H9 (cell line): ENCODE measurements at regions not wholly inside any gene's neighbourhood (a gene's known extent, or its start where the extent isn't known, plus 50 kb on each side); places are given as distances from the start of the nearest gene placed in this dataset.

Source experiments
- DNase-seq: peaks from one replicate; pipeline ENCODE4 v3.0.0-alpha.2; 2017
- H2AFZ ChIP-seq: one replicate; pipeline ENCODE4 v1.6.1; 2013; ENCODE audit warnings: mild to moderate bottlenecking, low read length, control low read depth, moderate library complexity
- H2AK5ac ChIP-seq: 2 replicates; pipeline ENCODE4 v1.6.1; 2013; ENCODE audit warnings: low read length, control low read depth, mixed read lengths; ENCODE audit not compliant: insufficient read length
- H2BK120ac ChIP-seq: one replicate; pipeline ENCODE4 v1.6.1; 2013; ENCODE audit warnings: low read depth, mild to moderate bottlenecking, low read length, control low read depth, inconsistent platforms; ENCODE audit not compliant: poor library complexity, severe bottlenecking
- H2BK12ac ChIP-seq: 2 replicates; pipeline ENCODE4 v1.6.1; 2013; ENCODE audit warnings: low read length, control low read depth, mixed read lengths, low read depth; ENCODE audit not compliant: insufficient read length
- H2BK15ac ChIP-seq: 2 replicates; pipeline ENCODE4 v1.6.1; 2013; ENCODE audit warnings: low read depth, low read length, control low read depth
- H2BK20ac ChIP-seq: one replicate; pipeline ENCODE4 v1.6.1; 2013; ENCODE audit warnings: low read depth, mild to moderate bottlenecking, low read length, control low read depth, inconsistent platforms; ENCODE audit not compliant: poor library complexity, severe bottlenecking
- H2BK5ac ChIP-seq: 2 replicates; pipeline ENCODE4 v1.6.1; 2013; ENCODE audit warnings: low read length, control low read depth, mixed read lengths; ENCODE audit not compliant: insufficient read length
- H3K14ac ChIP-seq: 2 replicates; pipeline ENCODE4 v1.6.1; 2013; ENCODE audit warnings: low read length, control low read depth; ENCODE audit not compliant: insufficient read depth
- H3K18ac ChIP-seq: 2 replicates; pipeline ENCODE4 v1.6.1; 2013; ENCODE audit warnings: low read depth, mild to moderate bottlenecking, mixed read lengths, low read length, control low read depth; ENCODE audit not compliant: insufficient read length
- H3K23ac ChIP-seq: 2 replicates; pipeline ENCODE4 v1.6.1; 2013; ENCODE audit warnings: low read length, control low read depth, mixed read lengths, low read depth; ENCODE audit not compliant: insufficient read length
- H3K23me2 ChIP-seq: 2 replicates; pipeline ENCODE4 v1.6.1; 2013; ENCODE audit warnings: low read depth, mild to moderate bottlenecking, mixed read lengths, low read length, control low read depth; ENCODE audit not compliant: insufficient read length, poor library complexity, severe bottlenecking
- H3K27ac ChIP-seq: 2 replicates; pipeline ENCODE4 v1.5.1; 2013; ENCODE audit warnings: low read length, control low read depth, mixed read lengths, low read depth; ENCODE audit not compliant: insufficient read length
- H3K27me3 ChIP-seq: 2 replicates; pipeline ENCODE4 v1.6.1; 2013; ENCODE audit warnings: low read length, control low read depth, inconsistent platforms; ENCODE audit not compliant: insufficient read depth
- H3K4ac ChIP-seq: 2 replicates; pipeline ENCODE4 v1.6.1; 2013; ENCODE audit warnings: low read depth, mild to moderate bottlenecking, control low read depth, inconsistent platforms, low read length, moderate library complexity
- H3K4me1 ChIP-seq: 2 replicates; pipeline ENCODE4 v1.6.1; 2013; ENCODE audit warnings: low read length, control low read depth, inconsistent platforms; ENCODE audit not compliant: insufficient read depth
- H3K4me2 ChIP-seq: 2 replicates; pipeline ENCODE4 v1.6.1; 2013; ENCODE audit warnings: low read length, control low read depth, mixed read lengths; ENCODE audit not compliant: insufficient read length, insufficient read depth
- H3K56ac ChIP-seq: 2 replicates; pipeline ENCODE4 v1.6.1; 2013; ENCODE audit warnings: low read depth, mild to moderate bottlenecking, mixed read lengths, low read length, control low read depth; ENCODE audit not compliant: insufficient read length
- H3K79me1 ChIP-seq: 2 replicates; pipeline ENCODE4 v1.6.1; 2013; ENCODE audit warnings: low read depth, mild to moderate bottlenecking, moderate library complexity, low read length, control low read depth, inconsistent platforms; ENCODE audit not compliant: insufficient read depth, poor library complexity, severe bottlenecking
- H3K79me2 ChIP-seq: 2 replicates; pipeline ENCODE4 v1.6.1; 2013; ENCODE audit warnings: low read length, control low read depth, inconsistent platforms; ENCODE audit not compliant: insufficient read depth
- H3K9ac ChIP-seq: 2 replicates; pipeline ENCODE4 v1.6.1; 2013; ENCODE audit warnings: low read length, control low read depth, mixed read lengths; ENCODE audit not compliant: insufficient read length; ENCODE audit errors: extremely low read depth
- H3K9me3 ChIP-seq: one replicate; pipeline ENCODE4 v1.6.1; 2013; ENCODE audit warnings: low read depth, low read length, inconsistent platforms; ENCODE audit not compliant: control insufficient read depth
- H3T11ph ChIP-seq: one replicate; pipeline ENCODE4 v1.6.1; 2013; ENCODE audit warnings: mild to moderate bottlenecking, low read length, control low read depth, inconsistent platforms
- H4K20me1 ChIP-seq: one replicate; pipeline ENCODE4 v1.6.1; 2013; ENCODE audit not compliant: control insufficient read depth, insufficient read length, insufficient read depth
- H4K5ac ChIP-seq: 2 replicates; pipeline ENCODE4 v1.6.1; 2013; ENCODE audit warnings: low read depth, mild to moderate bottlenecking, mixed read lengths, low read length, control low read depth; ENCODE audit not compliant: insufficient read length
- H4K8ac ChIP-seq: replicated peaks from 2 replicates; pipeline ENCODE4 v1.6.1; 2013; ENCODE audit warnings: low read length, control low read depth, mixed read lengths, low read depth; ENCODE audit not compliant: insufficient read length
- H4K91ac ChIP-seq: 2 replicates; pipeline ENCODE4 v1.6.1; 2013; ENCODE audit warnings: low read depth, mild to moderate bottlenecking, moderate library complexity, mixed read lengths, low read length, control low read depth; ENCODE audit not compliant: insufficient read length
- H3K27ac Mint-ChIP-seq, 3 experiments: 2 replicates in 2 of 3; 3 replicates in 1 of 3; pipeline ENCODE4 v1.8.0; 2020 to 2021; ENCODE audit warnings: mixed read lengths in 3 of 3, mild to moderate bottlenecking in 1 of 3, moderate library complexity in 1 of 3
- H3K27me3 Mint-ChIP-seq: 2 replicates; pipeline ENCODE4 v1.8.0; 2021; ENCODE audit warnings: low read depth, mild to moderate bottlenecking, moderate library complexity, mixed read lengths
- H3K36me3 Mint-ChIP-seq, 3 experiments: 2 replicates in 2 of 3; 3 replicates in 1 of 3; pipeline ENCODE4 v1.8.0; 2020 to 2021; ENCODE audit warnings: low read depth in 3 of 3, mixed read lengths in 3 of 3; ENCODE audit not compliant: insufficient read depth in 1 of 3
- H3K4me1 Mint-ChIP-seq, 2 experiments: 2 replicates each; pipeline ENCODE4 v1.8.0; 2020; ENCODE audit warnings: mixed read lengths in 2 of 2
- H3K4me3 Mint-ChIP-seq, 2 experiments: 2 replicates in 1 of 2; 3 replicates in 1 of 2; pipeline ENCODE4 v1.8.0; 2020 to 2021; ENCODE audit warnings: mild to moderate bottlenecking in 2 of 2, mixed read lengths in 2 of 2, moderate library complexity in 1 of 2
- H3K9me3 Mint-ChIP-seq, 2 experiments: 2 replicates in 1 of 2; 3 replicates in 1 of 2; pipeline ENCODE4 v1.8.0; 2020; ENCODE audit warnings: mild to moderate bottlenecking in 2 of 2, mixed read lengths in 2 of 2, moderate library complexity in 1 of 2
- CTCF ChIP-seq: fragments of 200-600 bp; sonication (generic); conservative IDR thresholded peaks from 3 replicates; pipeline ENCODE4 v1.8.0; 2021; ENCODE audit warnings: antibody characterized with exemption, mild to moderate bottlenecking
- WGBS: extraction: QIAGEN DNeasy Blood & Tissue Kit; methylation state at CpG from one replicate; pipeline ENCODE4 v1.1.7; 2013; ENCODE audit warnings: missing lambda C conversion rate, low lambda C conversion rate, mixed read lengths; ENCODE audit not compliant: insufficient read length; ENCODE audit errors: extremely low coverage; 5-methylcytosine and 5-hydroxymethylcytosine counted together

GRCh38 chrX:56025872-56026571, 206.1 kb upstream of the KLF8 start:
- H4K91ac ChIP-seq: no peak overlapping the region
- H3K18ac ChIP-seq: no peak overlapping the region
- no peaks in the 10 kb centered on the region; the same call in 1 of the 2 replicates for H3K4me1 ChIP-seq
- DNase-seq: no peak
- Mint-ChIP-seq H3K9me3 (peaks cover 64 to 67% of the 10 kb centered on the region in 2 experiments), H3K4me1 (peaks cover 0 to 8% of the 10 kb centered on the region in 2 experiments; a peak in 3 of 4 replicates), H3K27ac (no peak overlapping the region), H3K4me3 (no peak overlapping the region), H3K27me3 (no peaks in the 10 kb centered on the region; the same call in 1 of the 2 replicates), H3K36me3 (peaks cover 0 to 2% (median 0%) of the 10 kb centered on the region in 3 experiments; a peak in 4 of 7 replicates)
- no peak overlapping the region for H3K14ac ChIP-seq
- H3K9ac ChIP-seq: no peak overlapping the region
- H4K5ac ChIP-seq: no peak overlapping the region
- H2AK5ac ChIP-seq: no peak overlapping the region
- H3K79me2 ChIP-seq: no peaks in the 10 kb centered on the region
- peaks cover 25% of the 10 kb centered on the region for H3K9me3 ChIP-seq
- no peak overlapping the region for H2AFZ ChIP-seq
- no peak overlapping the region for H3K27ac ChIP-seq
- peak; percentile 14; the same call in 1 of the 3 replicates for TF ChIP-seq CTCF
- H2BK120ac ChIP-seq: no peak overlapping the region
- H4K20me1 ChIP-seq: no peaks in the 10 kb centered on the region
- no peaks in the 10 kb centered on the region for H3K79me1 ChIP-seq
- no peak overlapping the region for H3K23ac ChIP-seq
- no peak overlapping the region for H3T11ph ChIP-seq
- no peak overlapping the region for H2BK12ac ChIP-seq
- H2BK15ac ChIP-seq: no peak overlapping the region
- WGBS: no CpG with 5 or more reads among the region's 11 CpGs
- H3K23me2 ChIP-seq: no peaks in the 10 kb centered on the region
- H3K4ac ChIP-seq: no peak overlapping the region
- no peak overlapping the region for H2BK20ac ChIP-seq
- H3K56ac ChIP-seq: no peak overlapping the region
- no peaks in the 10 kb centered on the region for H3K27me3 ChIP-seq
- no peak overlapping the region for H3K4me2 ChIP-seq
- no peak overlapping the region for H4K8ac ChIP-seq
- H2BK5ac ChIP-seq: no peak overlapping the region
